GM12878 (cell line): ENCODE measurements at regions not wholly inside any gene's neighbourhood (a gene's known extent, or its start where the extent isn't known, plus 50 kb on each side); places are given as distances from the start of the nearest gene placed in this dataset.

Source experiments
- ATAC-seq: fragments of 200-7000 bp; cut with Tn5 transposase; 3 replicates; pipeline ENCODE4 v1.9.1; 2020; ENCODE audit warnings: mild to moderate bottlenecking, moderate library complexity
- BruUV-seq: library from RNA; stranded (reverse); fragments of 400-500 nt; replicated peaks from 2 replicates; lab custom pipeline; 2021; lab: Mats Ljungman, UMichigan
- CTCF ChIA-PET: fragments of 300-600 bp; sonication (Branson Sonifier 250); formaldehyde crosslinking; extraction: SDS; loops from one replicate; lab custom pipeline; 2021; ENCODE audit warnings: inconsistent platforms; lab: Yijun Ruan, JAX
- POLR2A ChIA-PET: fragments of 350-600 bp; formaldehyde crosslinking; extraction: SDS; loops from one replicate; lab custom pipeline; 2021; ENCODE audit warnings: inconsistent platforms; lab: Charles Lee
- RAD21 ChIA-PET: fragments of 300-600 bp; sonication (Branson Sonifier 250); formaldehyde crosslinking; loops from one replicate; lab custom pipeline; 2023; ENCODE audit warnings: antibody characterized with exemption; ENCODE audit not compliant: unreplicated experiment; lab: Charles Lee
- SMC1A ChIA-PET: fragments of 300-600 bp; sonication (Branson Sonifier 250); formaldehyde crosslinking; loops from one replicate; lab custom pipeline; 2023; ENCODE audit not compliant: unreplicated experiment, uncharacterized antibody; lab: Charles Lee
- DNase-seq: peaks from one replicate; pipeline ENCODE4 v3.0.0-alpha.2; 2011; ENCODE audit warnings: low read depth, low spot score
- FAIRE-seq: peaks from 3 replicates; lab custom pipeline; 2011; peaks lifted over from hg19 to GRCh38; lab: Jason Lieb, UNC
- H2AFZ ChIP-seq: 2 replicates; pipeline ENCODE4 v1.6.0; 2011; ENCODE audit warnings: low read depth, low read length, control low read depth; ENCODE audit not compliant: control insufficient read depth
- H3K27ac ChIP-seq: 2 replicates; pipeline ENCODE4 v1.5.1; 2011; ENCODE audit warnings: control low read depth; ENCODE audit not compliant: control insufficient read depth, insufficient read depth
- H3K27me3 ChIP-seq, 2 experiments: replicated peaks in 1 of 2; 2 replicates each; pipeline versions ENCODE4 v1.6.0 to v1.6.1; 2011; ENCODE audit warnings: low read length in 1 of 2; ENCODE audit not compliant: control insufficient read depth in 2 of 2, insufficient read depth in 2 of 2
- H3K36me3 ChIP-seq, 2 experiments: 2 replicates each; pipeline ENCODE4 v1.5.1; 2011; ENCODE audit warnings: low read length in 1 of 2; ENCODE audit not compliant: control insufficient read depth in 2 of 2, insufficient read depth in 2 of 2
- H3K4me1 ChIP-seq: 2 replicates; pipeline ENCODE4 v1.6.1; 2011; ENCODE audit warnings: mild to moderate bottlenecking, low read length, moderate library complexity, mixed read lengths; ENCODE audit not compliant: control insufficient read depth, insufficient read depth
- H3K4me2 ChIP-seq: 2 replicates; pipeline ENCODE4 v1.6.0; 2011; ENCODE audit warnings: control low read depth; ENCODE audit not compliant: control insufficient read depth, insufficient read depth
- H3K4me3 ChIP-seq: fragments of 200-600 bp; sonication (generic); 2 replicates; pipeline ENCODE4 v1.5.1; 2016
- H3K79me2 ChIP-seq: 2 replicates; pipeline ENCODE4 v1.6.0; 2011; ENCODE audit warnings: low read length; ENCODE audit not compliant: control insufficient read depth, insufficient read depth
- H3K9ac ChIP-seq: 2 replicates; pipeline ENCODE4 v1.8.0; 2011; ENCODE audit warnings: low read length, control low read depth, mixed read lengths; ENCODE audit not compliant: control insufficient read depth, insufficient read depth
- H3K9me3 ChIP-seq: replicated peaks from 3 replicates; pipeline ENCODE4 v1.5.1; 2011; ENCODE audit warnings: mild to moderate bottlenecking, low read length; ENCODE audit not compliant: control insufficient read depth, insufficient read depth
- H4K20me1 ChIP-seq: 2 replicates; pipeline ENCODE4 v1.6.0; 2011; ENCODE audit not compliant: control insufficient read depth, insufficient read depth
- ATF7 ChIP-seq: fragments of 450-650 bp; IDR thresholded peaks from 2 replicates; pipeline ENCODE4 v1.6.1; 2016; ENCODE audit warnings: low read depth, mild to moderate bottlenecking
- EED ChIP-seq: sonication (generic); IDR thresholded peaks from 2 replicates; pipeline ENCODE4 v1.6.1; 2016; ENCODE audit warnings: antibody characterized with exemption, low read depth
- HDGF ChIP-seq: fragments of 450-650 bp; IDR thresholded peaks from 2 replicates; pipeline ENCODE4 v1.6.1; 2016; ENCODE audit warnings: antibody characterized with exemption
- KLF5 ChIP-seq: fragments of 450-650 bp; IDR thresholded peaks from 2 replicates; pipeline ENCODE4 v1.6.1; 2014; ENCODE audit warnings: mild to moderate bottlenecking; ENCODE audit not compliant: partially characterized antibody
- MYB ChIP-seq: fragments of 150-350 bp; IDR thresholded peaks from 2 replicates; pipeline ENCODE4 v1.6.1; 2014; ENCODE audit warnings: mild to moderate bottlenecking, low read depth, low read length, borderline replicate concordance
- RBBP5 ChIP-seq: fragments of 200-600 bp; sonication (generic); conservative IDR thresholded peaks from 2 replicates; pipeline ENCODE4 v1.6.1; 2016
- SMAD1 ChIP-seq: fragments of 450-650 bp; IDR thresholded peaks from 2 replicates; pipeline ENCODE4 v1.6.1; 2018; ENCODE audit warnings: mild to moderate bottlenecking, low read depth; ENCODE audit not compliant: partially characterized antibody
- SRF ChIP-seq, 2 experiments: IDR thresholded peaks; 2 replicates each; pipeline ENCODE4 v1.6.1; 2011; ENCODE audit warnings: low read depth in 2 of 2, low read length in 2 of 2, mild to moderate bottlenecking in 1 of 2, moderate library complexity in 1 of 2
- SUZ12 ChIP-seq: fragments of 200-600 bp; sonication (generic); IDR thresholded peaks from one replicate; pipeline ENCODE4 v1.6.1; 2018; ENCODE audit warnings: antibody characterized with exemption, mild to moderate bottlenecking; ENCODE audit not compliant: unreplicated experiment
- TBL1XR1 ChIP-seq: IDR thresholded peaks from 2 replicates; pipeline ENCODE4 v1.6.1; 2012; ENCODE audit warnings: low read depth, low read length, improper control_type of control experiment
- TCF3 ChIP-seq: IDR thresholded peaks from 2 replicates; pipeline ENCODE4 v1.6.1; 2012; ENCODE audit warnings: low read depth, mild to moderate bottlenecking, low read length, borderline replicate concordance; ENCODE audit not compliant: insufficient read depth
- WGBS: methylation state at CpG from one replicate; pipeline ENCODE4 v1.1.6; 2016; ENCODE audit warnings: low lambda C conversion rate; ENCODE audit not compliant: insufficient replicate concordance, insufficient coverage; ENCODE audit errors: missing lambda C conversion rate; 5-methylcytosine and 5-hydroxymethylcytosine counted together
- in situ Hi-C: fragments of 300-500 bp; cut with MboI; formaldehyde crosslinking; loops from 9 replicates; pipeline ENCODE4 v1.14.3; 2018; ENCODE audit warnings: mixed read lengths
- intact Hi-C: fragments of 100-400 bp; cut with micrococcal nuclease; formaldehyde crosslinking; loops from one replicate; pipeline ENCODE4 v1.14.2; 2022; ENCODE audit not compliant: unreplicated experiment
- TF ChIP-seq, protein P1 (sequence below): fragments of 450-650 bp; IDR thresholded peaks from 2 replicates; pipeline ENCODE4 v1.6.1; 2017; ENCODE audit warnings: low read depth, mild to moderate bottlenecking, moderate library complexity
- TF ChIP-seq, protein P2 (sequence below): fragments of 450-650 bp; IDR thresholded peaks from 2 replicates; pipeline ENCODE4 v1.6.1; 2017; ENCODE audit warnings: mild to moderate bottlenecking, moderate library complexity
- TF ChIP-seq, protein P3 (sequence below): IDR thresholded peaks from 2 replicates; pipeline ENCODE4 v1.6.1; 2011; ENCODE audit warnings: borderline replicate concordance, low read depth, mild to moderate bottlenecking, moderate library complexity, low read length; ENCODE audit not compliant: insufficient read depth, poor library complexity, severe bottlenecking
- TF ChIP-seq, protein P4 (sequence below): fragments of 450-650 bp; IDR thresholded peaks from 2 replicates; pipeline ENCODE4 v1.6.1; 2017; ENCODE audit warnings: mild to moderate bottlenecking, low read depth, inconsistent platforms; ENCODE audit not compliant: poor library complexity, severe bottlenecking

DNA sequence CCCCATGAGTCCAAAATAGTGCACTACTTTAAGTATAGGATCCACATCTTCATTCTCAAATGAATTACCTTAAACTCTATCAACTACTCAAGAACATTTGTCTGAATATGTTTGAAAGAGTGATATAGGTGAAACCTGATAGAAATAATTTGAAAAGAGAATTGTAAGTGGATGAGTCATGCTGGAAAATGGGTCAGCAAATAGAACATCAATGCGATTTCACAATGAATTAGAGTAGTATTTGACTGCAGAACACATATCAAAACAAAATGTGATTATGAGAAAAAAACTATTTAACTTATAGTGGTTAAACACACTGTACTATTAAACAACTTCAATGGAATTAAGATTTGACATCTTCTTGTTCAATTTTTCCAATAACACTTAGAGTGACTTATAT lies 300.6 kb upstream of the KLHL1 start:
- POLR2A ChIA-PET, result interaction anchor here (0.5 kb wide), 1 partner anchor 1017 kb away, joined by 4 read pairs; no protein-coding TSS in a partner anchor
- TF ChIP-seq SUZ12 (no peak), MYB (no peak), SMAD1 (no peak), ATF7 (no peak), TBL1XR1 (no peak), RBBP5 (no peak), TCF3 (no peak), EED (no peak), SRF (IDR thresholded peaks at IDR 0.05; ENCODE audit: low read depth in 2 of 2, low read length in 2 of 2) (no peak), HDGF (no peak), KLF5 (no peak)
- TF ChIP-seq, protein P1, sequence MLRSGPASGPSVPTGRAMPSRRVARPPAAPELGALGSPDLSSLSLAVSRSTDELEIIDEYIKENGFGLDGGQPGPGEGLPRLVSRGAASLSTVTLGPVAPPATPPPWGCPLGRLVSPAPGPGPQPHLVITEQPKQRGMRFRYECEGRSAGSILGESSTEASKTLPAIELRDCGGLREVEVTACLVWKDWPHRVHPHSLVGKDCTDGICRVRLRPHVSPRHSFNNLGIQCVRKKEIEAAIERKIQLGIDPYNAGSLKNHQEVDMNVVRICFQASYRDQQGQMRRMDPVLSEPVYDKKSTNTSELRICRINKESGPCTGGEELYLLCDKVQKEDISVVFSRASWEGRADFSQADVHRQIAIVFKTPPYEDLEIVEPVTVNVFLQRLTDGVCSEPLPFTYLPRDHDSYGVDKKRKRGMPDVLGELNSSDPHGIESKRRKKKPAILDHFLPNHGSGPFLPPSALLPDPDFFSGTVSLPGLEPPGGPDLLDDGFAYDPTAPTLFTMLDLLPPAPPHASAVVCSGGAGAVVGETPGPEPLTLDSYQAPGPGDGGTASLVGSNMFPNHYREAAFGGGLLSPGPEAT, result no peak
- TF ChIP-seq, protein P2, sequence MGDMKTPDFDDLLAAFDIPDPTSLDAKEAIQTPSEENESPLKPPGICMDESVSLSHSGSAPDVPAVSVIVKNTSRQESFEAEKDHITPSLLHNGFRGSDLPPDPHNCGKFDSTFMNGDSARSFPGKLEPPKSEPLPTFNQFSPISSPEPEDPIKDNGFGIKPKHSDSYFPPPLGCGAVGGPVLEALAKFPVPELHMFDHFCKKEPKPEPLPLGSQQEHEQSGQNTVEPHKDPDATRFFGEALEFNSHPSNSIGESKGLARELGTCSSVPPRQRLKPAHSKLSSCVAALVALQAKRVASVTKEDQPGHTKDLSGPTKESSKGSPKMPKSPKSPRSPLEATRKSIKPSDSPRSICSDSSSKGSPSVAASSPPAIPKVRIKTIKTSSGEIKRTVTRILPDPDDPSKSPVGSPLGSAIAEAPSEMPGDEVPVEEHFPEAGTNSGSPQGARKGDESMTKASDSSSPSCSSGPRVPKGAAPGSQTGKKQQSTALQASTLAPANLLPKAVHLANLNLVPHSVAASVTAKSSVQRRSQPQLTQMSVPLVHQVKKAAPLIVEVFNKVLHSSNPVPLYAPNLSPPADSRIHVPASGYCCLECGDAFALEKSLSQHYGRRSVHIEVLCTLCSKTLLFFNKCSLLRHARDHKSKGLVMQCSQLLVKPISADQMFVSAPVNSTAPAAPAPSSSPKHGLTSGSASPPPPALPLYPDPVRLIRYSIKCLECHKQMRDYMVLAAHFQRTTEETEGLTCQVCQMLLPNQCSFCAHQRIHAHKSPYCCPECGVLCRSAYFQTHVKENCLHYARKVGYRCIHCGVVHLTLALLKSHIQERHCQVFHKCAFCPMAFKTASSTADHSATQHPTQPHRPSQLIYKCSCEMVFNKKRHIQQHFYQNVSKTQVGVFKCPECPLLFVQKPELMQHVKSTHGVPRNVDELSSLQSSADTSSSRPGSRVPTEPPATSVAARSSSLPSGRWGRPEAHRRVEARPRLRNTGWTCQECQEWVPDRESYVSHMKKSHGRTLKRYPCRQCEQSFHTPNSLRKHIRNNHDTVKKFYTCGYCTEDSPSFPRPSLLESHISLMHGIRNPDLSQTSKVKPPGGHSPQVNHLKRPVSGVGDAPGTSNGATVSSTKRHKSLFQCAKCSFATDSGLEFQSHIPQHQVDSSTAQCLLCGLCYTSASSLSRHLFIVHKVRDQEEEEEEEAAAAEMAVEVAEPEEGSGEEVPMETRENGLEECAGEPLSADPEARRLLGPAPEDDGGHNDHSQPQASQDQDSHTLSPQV, result no peak
- TF ChIP-seq, protein P3, sequence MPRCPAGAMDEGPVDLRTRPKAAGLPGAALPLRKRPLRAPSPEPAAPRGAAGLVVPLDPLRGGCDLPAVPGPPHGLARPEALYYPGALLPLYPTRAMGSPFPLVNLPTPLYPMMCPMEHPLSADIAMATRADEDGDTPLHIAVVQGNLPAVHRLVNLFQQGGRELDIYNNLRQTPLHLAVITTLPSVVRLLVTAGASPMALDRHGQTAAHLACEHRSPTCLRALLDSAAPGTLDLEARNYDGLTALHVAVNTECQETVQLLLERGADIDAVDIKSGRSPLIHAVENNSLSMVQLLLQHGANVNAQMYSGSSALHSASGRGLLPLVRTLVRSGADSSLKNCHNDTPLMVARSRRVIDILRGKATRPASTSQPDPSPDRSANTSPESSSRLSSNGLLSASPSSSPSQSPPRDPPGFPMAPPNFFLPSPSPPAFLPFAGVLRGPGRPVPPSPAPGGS, result no peak
- TF ChIP-seq, protein P4, sequence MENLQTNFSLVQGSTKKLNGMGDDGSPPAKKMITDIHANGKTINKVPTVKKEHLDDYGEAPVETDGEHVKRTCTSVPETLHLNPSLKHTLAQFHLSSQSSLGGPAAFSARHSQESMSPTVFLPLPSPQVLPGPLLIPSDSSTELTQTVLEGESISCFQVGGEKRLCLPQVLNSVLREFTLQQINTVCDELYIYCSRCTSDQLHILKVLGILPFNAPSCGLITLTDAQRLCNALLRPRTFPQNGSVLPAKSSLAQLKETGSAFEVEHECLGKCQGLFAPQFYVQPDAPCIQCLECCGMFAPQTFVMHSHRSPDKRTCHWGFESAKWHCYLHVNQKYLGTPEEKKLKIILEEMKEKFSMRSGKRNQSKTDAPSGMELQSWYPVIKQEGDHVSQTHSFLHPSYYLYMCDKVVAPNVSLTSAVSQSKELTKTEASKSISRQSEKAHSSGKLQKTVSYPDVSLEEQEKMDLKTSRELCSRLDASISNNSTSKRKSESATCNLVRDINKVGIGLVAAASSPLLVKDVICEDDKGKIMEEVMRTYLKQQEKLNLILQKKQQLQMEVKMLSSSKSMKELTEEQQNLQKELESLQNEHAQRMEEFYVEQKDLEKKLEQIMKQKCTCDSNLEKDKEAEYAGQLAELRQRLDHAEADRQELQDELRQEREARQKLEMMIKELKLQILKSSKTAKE, result no peak

More for the DNA sequence above, 300.6 kb upstream of the KLHL1 start:
- no peak overlapping the region for H3K4me3 ChIP-seq
- no peaks in the 10 kb centered on the region for H3K36me3 ChIP-seq
- no peaks in the 10 kb centered on the region for H3K9me3 ChIP-seq
- H3K79me2 ChIP-seq, result no peaks in the 10 kb centered on the region
- FAIRE-seq (no peak), ATAC-seq (no peak), DNase-seq (no peak)
- RAD21 ChIA-PET, result no interaction called here
- no peaks in the 10 kb centered on the region for H4K20me1 ChIP-seq
- 49% methylated on average over 1 of the region's 1 CpG for WGBS
- H3K4me2 ChIP-seq, result no peak overlapping the region
- no peaks in the 10 kb centered on the region for H3K27me3 ChIP-seq
- no TSS peak for BruUV-seq
- CTCF ChIA-PET, result no interaction called here
- no peak overlapping the region for H3K9ac ChIP-seq
- H2AFZ ChIP-seq, result no peak overlapping the region
- SMC1A ChIA-PET, result no interaction called here
- intact Hi-C loops, result no loop called here
- in situ Hi-C loops, result no loop called here
- no peak overlapping the region for H3K27ac ChIP-seq
- H3K4me1 ChIP-seq, result no peaks in the 10 kb centered on the region
